B cell (primary cell): ENCODE measurements at regions not wholly inside any gene's neighbourhood (a gene's known extent, or its start where the extent isn't known, plus 50 kb on each side); places are given as distances from the start of the nearest gene placed in this dataset.

Experiments
- ATAC-seq: fragments of 200-7000 bp; cut with Tn5 transposase; one replicate; pipeline ENCODE4 v1.10.0; 2021; ENCODE audit warnings: low read depth, mild to moderate bottlenecking, moderate number of reproducible peaks, moderate library complexity
- CTCF ChIA-PET: fragments of 350-600 bp; sonication (Branson Sonifier 250); formaldehyde crosslinking; loops from one replicate; lab custom pipeline; 2021; ENCODE audit warnings: antibody characterized with exemption, inconsistent platforms; lab: Charles Lee
- POLR2A ChIA-PET: fragments of 350-600 bp; sonication (Branson Sonifier 250); formaldehyde crosslinking; loops from one replicate; lab custom pipeline; 2021; ENCODE audit warnings: antibody characterized with exemption; lab: Charles Lee
- DNase-seq: peaks from one replicate; pipeline ENCODE4 v3.0.0; 2013
- H2AFZ ChIP-seq: 2 replicates; pipeline ENCODE4 v1.6.1; 2012; ENCODE audit warnings: mild to moderate bottlenecking, low read depth, low read length; ENCODE audit not compliant: insufficient read depth, poor library complexity, severe bottlenecking
- H3K27ac ChIP-seq, 2 donors: 1 replicate in 1 of 2; 2 replicates in 1 of 2; pipeline ENCODE4 v1.5.1; 2012 to 2013; ENCODE audit warnings: low read length in 2 of 2, mild to moderate bottlenecking in 2 of 2, moderate library complexity in 1 of 2
- H3K27me3 ChIP-seq, 4 experiments: fragments of 200-600 bp in 1 of 4; sonication (generic) in 1 of 4; replicated peaks in 1 of 4; 1 replicate in 2 of 4; 2 replicates in 2 of 4; pipeline versions ENCODE4 v1.6.1 to v1.7.0; 2013 to 2016; ENCODE audit warnings: low read length in 3 of 4, mild to moderate bottlenecking in 2 of 4, mixed read lengths in 1 of 4, moderate library complexity in 1 of 4; ENCODE audit not compliant: insufficient read depth in 4 of 4, control insufficient read depth in 3 of 4; ENCODE audit errors: control extremely low read depth in 1 of 4
- H3K36me3 ChIP-seq, 2 experiments: replicated peaks in 1 of 2; 1 replicate in 1 of 2; 2 replicates in 1 of 2; pipeline versions ENCODE4 v1.6.1 to v1.7.1; 2013; ENCODE audit warnings: low read length in 1 of 2; ENCODE audit not compliant: insufficient read depth in 2 of 2, control insufficient read depth in 1 of 2; ENCODE audit errors: control extremely low read depth in 1 of 2, extremely low read depth in 1 of 2
- H3K4me1 ChIP-seq, 2 donors: fragments of 200-600 bp in 1 of 2; sonication (generic) in 1 of 2; 1 replicate in 1 of 2; 2 replicates in 1 of 2; pipeline versions ENCODE4 v1.5.1 to v1.6.1; 2013 to 2017; ENCODE audit warnings: low read length in 2 of 2; ENCODE audit not compliant: control insufficient read depth in 2 of 2, insufficient read depth in 2 of 2
- H3K4me2 ChIP-seq: replicated peaks from 2 replicates; pipeline ENCODE3; 2012; ENCODE audit warnings: mild to moderate bottlenecking, low read depth, low read length; ENCODE audit not compliant: poor library complexity, severe bottlenecking
- H3K4me3 ChIP-seq, 5 experiments: fragments of 200-600 bp in 1 of 5; sonication (generic) in 1 of 5; 1 replicate in 3 of 5; 2 replicates in 2 of 5; pipeline versions ENCODE4 v1.5.1 to v1.7.0; 2011 to 2016; ENCODE audit warnings: low read length in 4 of 5, mild to moderate bottlenecking in 4 of 5, low read depth in 2 of 5, control low read depth in 1 of 5, moderate library complexity in 1 of 5; ENCODE audit not compliant: insufficient read depth in 1 of 5; ENCODE audit errors: control extremely low read depth in 1 of 5, extremely low read depth in 1 of 5
- H3K79me2 ChIP-seq: fragments of 200-600 bp; sonication (generic); one replicate; pipeline ENCODE4 v1.6.0; 2016; ENCODE audit warnings: low read length; ENCODE audit not compliant: control insufficient read depth, insufficient read depth
- H3K9ac ChIP-seq: fragments of 200-600 bp; sonication (generic); 2 replicates; pipeline ENCODE4 v1.6.1; 2017; ENCODE audit warnings: mild to moderate bottlenecking, low read length, moderate library complexity
- H3K9me3 ChIP-seq, 3 donors: one replicate each; pipeline versions ENCODE4 v1.6.1 to v1.7.1; 2013; ENCODE audit warnings: low read length in 2 of 3; ENCODE audit not compliant: control insufficient read depth in 2 of 3, insufficient read depth in 1 of 3; ENCODE audit errors: control extremely low read depth in 1 of 3
- H4K20me1 ChIP-seq: 2 replicates; pipeline ENCODE4 v1.6.0; 2012; ENCODE audit warnings: mild to moderate bottlenecking, low read length; ENCODE audit not compliant: insufficient read depth, control insufficient read depth, poor library complexity, severe bottlenecking
- H3K27ac Mint-ChIP-seq: one replicate; pipeline ENCODE4 v1.8.0; 2021; ENCODE audit warnings: mixed read lengths
- H3K27me3 Mint-ChIP-seq: one replicate; pipeline ENCODE4 v1.8.0; 2021; ENCODE audit warnings: mixed read lengths
- H3K4me1 Mint-ChIP-seq: one replicate; pipeline ENCODE4 v1.8.0; 2021; ENCODE audit warnings: mixed read lengths
- H3K4me3 Mint-ChIP-seq: one replicate; pipeline ENCODE4 v1.8.0; 2021; ENCODE audit warnings: mixed read lengths
- H3K9me3 Mint-ChIP-seq: one replicate; pipeline ENCODE4 v1.8.0; 2022; ENCODE audit warnings: mixed read lengths; ENCODE audit not compliant: insufficient read depth
- EZH2 ChIP-seq: IDR thresholded peaks from 2 replicates; pipeline ENCODE4 v1.6.1; 2012; ENCODE audit warnings: borderline replicate concordance, low read depth, mild to moderate bottlenecking, moderate library complexity, low read length; ENCODE audit not compliant: insufficient read depth, poor library complexity, severe bottlenecking
- WGBS: methylation state at CpG from one replicate; pipeline ENCODE4 v1.1.5; 2013; ENCODE audit warnings: missing lambda C conversion rate; ENCODE audit not compliant: insufficient coverage; 5-methylcytosine and 5-hydroxymethylcytosine counted together
- intact Hi-C: fragments of 100-400 bp; cut with micrococcal nuclease; formaldehyde crosslinking; loops from one replicate; pipeline ENCODE4 v1.10.0; 2022
- TF ChIP-seq, protein P1 (sequence below): fragments of 200-600 bp; IDR thresholded peaks from one replicate; pipeline ENCODE4 v1.8.0; 2022; ENCODE audit warnings: antibody characterized with exemption, mild to moderate bottlenecking

DNA sequence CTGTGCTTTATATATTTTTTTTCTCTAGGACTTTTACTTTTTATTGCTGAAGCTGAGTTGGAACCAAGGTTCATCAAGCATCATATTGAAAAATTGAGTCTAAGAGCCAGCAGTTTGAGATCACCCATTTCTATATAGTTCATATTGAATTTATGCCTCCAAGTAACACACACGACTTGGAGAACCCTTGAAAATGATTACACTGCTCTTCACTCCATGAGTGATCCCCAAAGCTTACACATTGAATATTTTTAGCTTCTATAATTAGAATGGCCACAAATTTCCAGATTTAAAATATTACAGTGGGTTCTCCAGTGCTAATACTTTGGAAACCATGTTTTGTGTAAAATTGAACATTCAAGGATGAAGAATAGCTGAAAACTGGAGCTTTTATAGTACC is 144.4 kb upstream of the SLC4A4 start:
- Mint-ChIP-seq H3K27ac (no peak overlapping the region), H3K4me3 (no peak overlapping the region)

DNA sequence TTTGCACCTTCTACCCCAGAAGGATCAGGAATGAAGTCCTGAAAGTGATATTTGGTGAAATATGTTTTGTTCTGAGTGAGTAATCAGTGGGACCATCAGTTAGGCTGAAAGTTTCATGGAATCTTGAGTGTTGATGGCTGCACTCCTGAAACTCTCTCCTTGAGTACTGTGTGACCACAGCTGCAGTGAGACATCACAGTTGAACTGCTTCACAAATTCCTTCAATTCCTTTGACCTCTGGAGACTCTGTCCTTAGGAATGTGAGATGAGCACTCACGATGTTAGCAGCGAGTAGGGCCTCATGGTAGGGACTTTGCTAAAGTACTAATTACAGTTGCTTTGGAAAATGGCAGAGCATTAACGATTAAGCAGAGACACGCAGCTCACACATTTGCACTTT is 142.9 kb upstream of the SLC4A4 start:
- intact Hi-C loops = no loop called here
- ChIA-PET POLR2A (no interaction called here), CTCF (no interaction called here)
- no peak overlapping the region for H3K9ac ChIP-seq
- H3K9me3 ChIP-seq = no peaks in the 10 kb centered on the region
- H3K9me3 Mint-ChIP-seq = no peaks in the 10 kb centered on the region
- no peaks in the 10 kb centered on the region for H3K4me1 Mint-ChIP-seq
- H3K79me2 ChIP-seq = no peaks in the 10 kb centered on the region
- peaks cover 31% of the 10 kb centered on the region for H3K27me3 Mint-ChIP-seq
- H3K27ac ChIP-seq = no peak overlapping the region
- H2AFZ ChIP-seq = no peak overlapping the region
- H3K27ac Mint-ChIP-seq = no peak overlapping the region
- peaks cover 0 to 17% (median 0%) of the 10 kb centered on the region in 4 experiments for H3K27me3 ChIP-seq
- H3K4me1 ChIP-seq = no peaks in the 10 kb centered on the region
- DNase-seq (no peak), ATAC-seq (no peak)
- H3K4me3 ChIP-seq = no peak overlapping the region
- TF ChIP-seq, protein P1, sequence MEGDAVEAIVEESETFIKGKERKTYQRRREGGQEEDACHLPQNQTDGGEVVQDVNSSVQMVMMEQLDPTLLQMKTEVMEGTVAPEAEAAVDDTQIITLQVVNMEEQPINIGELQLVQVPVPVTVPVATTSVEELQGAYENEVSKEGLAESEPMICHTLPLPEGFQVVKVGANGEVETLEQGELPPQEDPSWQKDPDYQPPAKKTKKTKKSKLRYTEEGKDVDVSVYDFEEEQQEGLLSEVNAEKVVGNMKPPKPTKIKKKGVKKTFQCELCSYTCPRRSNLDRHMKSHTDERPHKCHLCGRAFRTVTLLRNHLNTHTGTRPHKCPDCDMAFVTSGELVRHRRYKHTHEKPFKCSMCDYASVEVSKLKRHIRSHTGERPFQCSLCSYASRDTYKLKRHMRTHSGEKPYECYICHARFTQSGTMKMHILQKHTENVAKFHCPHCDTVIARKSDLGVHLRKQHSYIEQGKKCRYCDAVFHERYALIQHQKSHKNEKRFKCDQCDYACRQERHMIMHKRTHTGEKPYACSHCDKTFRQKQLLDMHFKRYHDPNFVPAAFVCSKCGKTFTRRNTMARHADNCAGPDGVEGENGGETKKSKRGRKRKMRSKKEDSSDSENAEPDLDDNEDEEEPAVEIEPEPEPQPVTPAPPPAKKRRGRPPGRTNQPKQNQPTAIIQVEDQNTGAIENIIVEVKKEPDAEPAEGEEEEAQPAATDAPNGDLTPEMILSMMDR = no peak
- no peak for TF ChIP-seq EZH2
- no peaks in the 10 kb centered on the region for H3K36me3 ChIP-seq
- no peak overlapping the region for H3K4me3 Mint-ChIP-seq
- H3K4me2 ChIP-seq = no peak overlapping the region
- no CpG with 5 or more reads among the region's 4 CpGs for WGBS
- H4K20me1 ChIP-seq = no peaks in the 10 kb centered on the region

More for the DNA sequence above, 144.4 kb upstream of the SLC4A4 start:
- no peaks in the 10 kb centered on the region for H3K36me3 ChIP-seq
- H3K4me2 ChIP-seq = no peak overlapping the region
- no peaks in the 10 kb centered on the region for H3K4me1 ChIP-seq
- ChIA-PET CTCF (interaction anchor here (1.9 kb wide), 1 partner anchor 10 kb away, joined by 13 read pairs; no protein-coding TSS in a partner anchor), POLR2A (no interaction called here)
- H3K9ac ChIP-seq = no peak overlapping the region
- H2AFZ ChIP-seq = no peak overlapping the region
- no CpG with 5 or more reads among the region's 1 CpG for WGBS
- H3K27ac ChIP-seq = no peak overlapping the region
- H3K9me3 ChIP-seq = no peaks in the 10 kb centered on the region
- H4K20me1 ChIP-seq = no peaks in the 10 kb centered on the region
- peaks cover 41% of the 10 kb centered on the region for H3K27me3 Mint-ChIP-seq
- H3K79me2 ChIP-seq = no peaks in the 10 kb centered on the region
- DNase-seq = no peak
- no peaks in the 10 kb centered on the region for H3K4me1 Mint-ChIP-seq
- TF ChIP-seq, protein P1 = no peak
- no peak for TF ChIP-seq EZH2
- no peak overlapping the region for H3K4me3 ChIP-seq
- no peaks in the 10 kb centered on the region for H3K9me3 Mint-ChIP-seq
- intact Hi-C loops = no loop called here
- H3K27me3 ChIP-seq = peaks cover 0 to 27% (median 0%) of the 10 kb centered on the region in 4 experiments
- no peak for ATAC-seq
